A549 (cell line): ENCODE measurements at regions not wholly inside any gene's neighbourhood (a gene's known extent, or its start where the extent isn't known, plus 50 kb on each side); places are given as distances from the start of the nearest gene placed in this dataset.

ENCODE experiments used
- ATAC-seq, 2 experiments: fragments of 200-7000 bp in 1 of 2; fragments of >200 bp in 1 of 2; cut with Nextera tagmentation in 1 of 2; cut with Tn5 transposase in 1 of 2; 3 replicates each; pipeline versions ENCODE4 v1.8.0 to v1.9.1; 2018 to 2020; ENCODE audit warnings: mild to moderate bottlenecking in 1 of 2, moderate library complexity in 1 of 2
- CTCF ChIA-PET: fragments of 300-600 bp; sonication (Branson Sonifier 250); formaldehyde crosslinking; extraction: SDS; loops from one replicate; lab custom pipeline; 2021; ENCODE audit warnings: antibody characterized with exemption, inconsistent platforms; lab: Yijun Ruan, JAX
- POLR2A ChIA-PET: fragments of 350-600 bp; formaldehyde crosslinking; extraction: SDS; loops from one replicate; lab custom pipeline; 2021; ENCODE audit warnings: antibody characterized with exemption, inconsistent platforms; lab: Yijun Ruan, JAX
- DNase-seq, 2 experiments: peaks; one replicate each; pipeline versions ENCODE4 v3.0.0 to v3.0.0-alpha.2; 2011 to 2016; ENCODE audit warnings: low read depth in 1 of 2, low spot score in 1 of 2
- FAIRE-seq: peaks from 2 replicates; lab custom pipeline; 2011; peaks lifted over from hg19 to GRCh38; lab: Jason Lieb, UNC
- H3K27ac ChIP-seq, 2 experiments: fragments of >200 bp; sonication (Bioruptor Twin); formaldehyde crosslinking; 3 replicates each; pipeline ENCODE4 v1.5.1; 2016 to 2017
- H3K4me1 ChIP-seq: fragments of >200 bp; sonication (Bioruptor Twin); formaldehyde crosslinking; 3 replicates; pipeline ENCODE4 v1.6.1; 2016
- H3K4me2 ChIP-seq: fragments of >200 bp; sonication (Bioruptor Twin); formaldehyde crosslinking; 3 replicates; pipeline ENCODE4 v1.6.1; 2016
- H3K4me3 ChIP-seq: fragments of >200 bp; sonication (Bioruptor Twin); formaldehyde crosslinking; 3 replicates; pipeline ENCODE4 v1.5.1; 2016
- H3K9me3 ChIP-seq: fragments of >200 bp; sonication (Bioruptor Twin); formaldehyde crosslinking; 3 replicates; pipeline ENCODE4 v1.6.1; 2016
- BCL3 ChIP-seq: fragments of >200 bp; sonication (Bioruptor Twin); formaldehyde crosslinking; IDR thresholded peaks from 3 replicates; pipeline ENCODE4 v1.6.1; 2016
- CBX8 ChIP-seq: fragments of 200-600 bp; sonication (generic); IDR thresholded peaks from 2 replicates; pipeline ENCODE4 v1.6.1; 2016
- CHD2 ChIP-seq: fragments of 150-350 bp; IDR thresholded peaks from 2 replicates; pipeline ENCODE4 v1.6.1; 2014; ENCODE audit warnings: low read length; ENCODE audit not compliant: partially characterized antibody
- EHF ChIP-seq: fragments of 250-450 bp; sonication (Bioruptor Pico); IDR thresholded peaks from 2 replicates; pipeline ENCODE4 v1.5.0; 2020; ENCODE audit warnings: mild to moderate bottlenecking
- EP300 ChIP-seq, 2 experiments: fragments of >200 bp; sonication (Bioruptor Twin); formaldehyde crosslinking; IDR thresholded peaks; 2 replicates in 1 of 2; 3 replicates in 1 of 2; pipeline ENCODE4 v1.6.1; 2016 to 2017
- HDAC2 ChIP-seq: fragments of 200-600 bp; sonication (generic); IDR thresholded peaks from 2 replicates; pipeline ENCODE4 v1.6.1; 2016
- HMGXB4 ChIP-seq: fragments of 250-450 bp; sonication (Bioruptor Pico); IDR thresholded peaks from 2 replicates; pipeline ENCODE4 v1.5.0; 2021; ENCODE audit warnings: mild to moderate bottlenecking, moderate library complexity, borderline replicate concordance
- HOXB5 ChIP-seq: fragments of 250-450 bp; sonication (Bioruptor Pico); IDR thresholded peaks from 2 replicates; pipeline ENCODE4 v1.5.0; 2020; ENCODE audit warnings: mild to moderate bottlenecking, moderate library complexity
- MAFK ChIP-seq: fragments of 450-650 bp; IDR thresholded peaks from 2 replicates; pipeline ENCODE4 v1.6.1; 2014; ENCODE audit not compliant: partially characterized antibody
- NFE2L2 ChIP-seq: fragments of 150-350 bp; conservative IDR thresholded peaks from 2 replicates; pipeline ENCODE4 v1.6.1; 2014; ENCODE audit warnings: low read length
- NPAS2 ChIP-seq: fragments of 250-450 bp; sonication (Bioruptor Pico); IDR thresholded peaks from 2 replicates; pipeline ENCODE4 v1.8.0; 2022; ENCODE audit warnings: mild to moderate bottlenecking, moderate library complexity, borderline replicate concordance
- NR3C1 ChIP-seq: fragments of >200 bp; sonication (Bioruptor Twin); formaldehyde crosslinking; IDR thresholded peaks from 3 replicates; pipeline ENCODE4 v1.6.1; 2017
- PBX3 ChIP-seq: IDR thresholded peaks from 2 replicates; pipeline ENCODE4 v1.6.1; 2012
- POLR2AphosphoS2 ChIP-seq: conservative IDR thresholded peaks from 2 replicates; pipeline ENCODE4 v1.6.1; 2012; ENCODE audit warnings: low read length, improper control_type of control experiment, inconsistent platforms
- RAD21 ChIP-seq, 2 experiments: fragments of >200 bp in 1 of 2; sonication (Bioruptor Twin) in 1 of 2; formaldehyde crosslinking in 1 of 2; IDR thresholded peaks in 1 of 2; conservative IDR thresholded peaks in 1 of 2; 2 replicates in 1 of 2; 3 replicates in 1 of 2; pipeline ENCODE4 v1.6.1; 2012 to 2018; ENCODE audit warnings: inconsistent platforms in 1 of 2
- RNF2 ChIP-seq: fragments of 200-600 bp; sonication (generic); IDR thresholded peaks from 2 replicates; pipeline ENCODE4 v1.6.1; 2016; ENCODE audit warnings: low read depth, mild to moderate bottlenecking, antibody characterized with exemption, moderate library complexity, borderline replicate concordance
- SMC3 ChIP-seq: fragments of >200 bp; sonication (Bioruptor Twin); formaldehyde crosslinking; IDR thresholded peaks from 3 replicates; pipeline ENCODE4 v1.6.1; 2018; ENCODE audit warnings: inconsistent platforms
- TFCP2L1 ChIP-seq: fragments of 250-450 bp; sonication (Bioruptor Pico); IDR thresholded peaks from 2 replicates; pipeline ENCODE4 v1.5.0; 2021; ENCODE audit warnings: mild to moderate bottlenecking
- ZFP36 ChIP-seq: fragments of 450-650 bp; IDR thresholded peaks from 2 replicates; pipeline ENCODE4 v1.6.1; 2014; ENCODE audit warnings: borderline replicate concordance; ENCODE audit not compliant: partially characterized antibody
- WGBS: methylation state at CpG from one replicate; pipeline ENCODE4 v1.1.6; 2017; ENCODE audit errors: missing lambda C conversion rate; 5-methylcytosine and 5-hydroxymethylcytosine counted together

- ATAC-seq (no peak), FAIRE-seq (no peak)
- CTCF ChIA-PET: no interaction called here
These were observed 595.1 kb downstream of the TUSC7 start for GRCh38 chr3:117304681-117305080.

GRCh38 chr3:117305681-117306080 lies 596.1 kb downstream of the TUSC7 start:
- H3K4me1 ChIP-seq: no peaks in the 10 kb centered on the region
- no peak overlapping the region for H3K27ac ChIP-seq
- H3K4me3 ChIP-seq: no peak overlapping the region
- 78% methylated on average over 1 of the region's 1 CpG for WGBS
- no peaks in the 10 kb centered on the region for H3K9me3 ChIP-seq
- H3K4me2 ChIP-seq: no peak overlapping the region
- ChIA-PET CTCF (no interaction called here), POLR2A (no interaction called here)
- TF ChIP-seq HDAC2: no peak
- no peak for TF ChIP-seq BCL3
- TF ChIP-seq CHD2: no peak
- no peak for TF ChIP-seq POLR2AphosphoS2
- ATAC-seq (no peak), DNase-seq (no peak), FAIRE-seq (no peak)

More at GRCh38 chr3:117304681-117305080, 595.1 kb downstream of the TUSC7 start:
- 35% methylated on average over 2 of the region's 2 CpGs for WGBS
- no peak overlapping the region for H3K4me2 ChIP-seq
- H3K9me3 ChIP-seq: no peaks in the 10 kb centered on the region
- H3K27ac ChIP-seq: no peak overlapping the region
- no peak overlapping the region for H3K4me3 ChIP-seq
- DNase-seq: no peak
- no peaks in the 10 kb centered on the region for H3K4me1 ChIP-seq
- POLR2A ChIA-PET: no interaction called here
- no peak for TF ChIP-seq HMGXB4 (CRISPR knock-in tag)
- TF ChIP-seq ZFP36: no peak
- no peak for TF ChIP-seq EHF (CRISPR knock-in tag)
- no peak for TF ChIP-seq NFE2L2
- TF ChIP-seq MAFK: no peak
- no peak for TF ChIP-seq RNF2
- TF ChIP-seq HOXB5 (CRISPR knock-in tag): no peak

GRCh38 chr3:117306299-117306698 lies 596.7 kb downstream of the TUSC7 start:
- DNase-seq: no peak
- Histone ChIP-seq H3K9me3 (no peaks in the 10 kb centered on the region), H3K4me3 (no peak overlapping the region), H3K4me1 (no peaks in the 10 kb centered on the region), H3K27ac (no peak overlapping the region), H3K4me2 (no peak overlapping the region)
- CTCF ChIA-PET: no interaction called here
- no peak for TF ChIP-seq RAD21 (conservative IDR thresholded peaks at IDR 0.05 in 1 of 2, IDR thresholded peaks at IDR 0.05 in 1 of 2)
- no peak for TF ChIP-seq PBX3
- TF ChIP-seq NR3C1: no peak
- TF ChIP-seq SMC3: no peak
- TF ChIP-seq HMGXB4 (CRISPR knock-in tag): no peak
- no peak for TF ChIP-seq CBX8
- no peak for TF ChIP-seq HDAC2
- no peak for TF ChIP-seq NPAS2 (CRISPR knock-in tag)
- no peak for TF ChIP-seq EP300 (IDR thresholded peaks at IDR 0.05)
- TF ChIP-seq TFCP2L1 (CRISPR knock-in tag): no peak
- POLR2A ChIA-PET: no interaction called here
- ATAC-seq: no peak
- FAIRE-seq: no peak
- 91% methylated on average over 1 of the region's 1 CpG for WGBS
